HG03565 (cell line): ENCODE measurements at regions not wholly inside any gene's neighbourhood (a gene's known extent, or its start where the extent isn't known, plus 50 kb on each side); places are given as distances from the start of the nearest gene placed in this dataset.
"Not testable (repeated sequence)": the region's sequence is repeated elsewhere in the genome, so short reads cannot be mapped to it uniquely, and the experiment has no call there.

ENCODE experiments used
- ATAC-seq: cut with Tn5 transposase; IDR thresholded peaks from one replicate; pipeline ENCODE4 v1.9.1; 2021; ENCODE audit warnings: mild to moderate bottlenecking, moderate library complexity; ENCODE audit not compliant: unreplicated experiment

GRCh38 chr1:144031550-144031949 is 59.8 kb upstream of the FAM72C start:
- ATAC-seq: not testable (repeated sequence)

- peak; percentile 84 for ATAC-seq
These were observed 54.2 kb upstream of the FAM72C start for GRCh38 chr1:144026022-144026421.

GRCh38 chr1:144021690-144022384 is 50.1 kb upstream of the FAM72C start:
- not testable (repeated sequence) for ATAC-seq
